ENCODE measurements at regions not wholly inside any gene's neighbourhood (a gene's known extent, or its start where the extent isn't known, plus 50 kb on each side); places are given as distances from the start of the nearest gene placed in this dataset.

GRCh38 chr3:197425485-197426120 lies 127.2 kb upstream of the DLG1 start:
- H3K9me3 ChIP-seq = no peaks in the 10 kb centered on the region
- ATAC-seq (no peak), DNase-seq (peak; percentile 7)
- TF ChIP-seq CTCF (IDR thresholded peaks at IDR 0.05) = no peak
- no peaks in the 10 kb centered on the region for H3K36me3 ChIP-seq
- H3K27me3 ChIP-seq = no peaks in the 10 kb centered on the region
- intact Hi-C loops (cut with DNase I) = no loop called here
- no peak overlapping the region for H3K27ac ChIP-seq
- H3K4me1 ChIP-seq = no peaks in the 10 kb centered on the region
- no peak overlapping the region for H3K4me3 ChIP-seq

- H3K4me1 ChIP-seq = no peaks in the 10 kb centered on the region
- no peaks in the 10 kb centered on the region for H3K27me3 ChIP-seq
- no peaks in the 10 kb centered on the region for H3K9me3 ChIP-seq
- no peaks in the 10 kb centered on the region for H3K36me3 ChIP-seq
- no peak overlapping the region for H3K4me3 ChIP-seq
- ATAC-seq (no peak), DNase-seq (peak; percentile 18)
- H3K27ac ChIP-seq = no peak overlapping the region
- intact Hi-C loops (cut with DNase I) = no loop called here
- no peak for TF ChIP-seq CTCF (IDR thresholded peaks at IDR 0.05)
These were observed 126.5 kb upstream of the DLG1 start for GRCh38 chr3:197424674-197425484.

GRCh38 chr3:197424266-197424665 lies 125.9 kb upstream of the DLG1 start:
- TF ChIP-seq CTCF (IDR thresholded peaks at IDR 0.05) = no peak
- intact Hi-C loops (cut with DNase I) = no loop called here
- Histone ChIP-seq H3K4me3 (no peak overlapping the region), H3K9me3 (no peaks in the 10 kb centered on the region), H3K27me3 (no peaks in the 10 kb centered on the region), H3K36me3 (no peaks in the 10 kb centered on the region), H3K27ac (no peak overlapping the region), H3K4me1 (no peaks in the 10 kb centered on the region)
- DNase-seq (no peak), ATAC-seq (no peak)

GRCh38 chr3:197423376-197423775 lies 125.0 kb upstream of the DLG1 start:
- H3K27me3 ChIP-seq = no peaks in the 10 kb centered on the region
- no peak overlapping the region for H3K4me3 ChIP-seq
- DNase-seq (peak; percentile 40), ATAC-seq (no peak)
- intact Hi-C loops (cut with DNase I) = no loop called here
- no peaks in the 10 kb centered on the region for H3K9me3 ChIP-seq
- no peak for TF ChIP-seq CTCF (IDR thresholded peaks at IDR 0.05)
- H3K27ac ChIP-seq = no peak overlapping the region
- no peaks in the 10 kb centered on the region for H3K4me1 ChIP-seq
- no peaks in the 10 kb centered on the region for H3K36me3 ChIP-seq

GRCh38 chr3:197422506-197422905 lies 124.1 kb upstream of the DLG1 start:
- intact Hi-C loops (cut with DNase I) = no loop called here

More at GRCh38 chr3:197422506-197422905, 124.1 kb upstream of the DLG1 start:
- ATAC-seq (no peak), DNase-seq (peak; percentile 12)
- Histone ChIP-seq H3K4me1 (no peaks in the 10 kb centered on the region), H3K27ac (no peak overlapping the region), H3K36me3 (no peaks in the 10 kb centered on the region), H3K4me3 (no peak overlapping the region), H3K9me3 (no peaks in the 10 kb centered on the region), H3K27me3 (no peaks in the 10 kb centered on the region)
- TF ChIP-seq CTCF (IDR thresholded peaks at IDR 0.05) = no peak

All from upper lobe of right lung (tissue), 1 donor.